Osteoblast (primary cell): ENCODE measurements at regions not wholly inside any gene's neighbourhood (a gene's known extent, or its start where the extent isn't known, plus 50 kb on each side); places are given as distances from the start of the nearest gene placed in this dataset.

Source experiments
- DNase-seq: peaks from one replicate; pipeline ENCODE4 v3.0.0; 2011; ENCODE audit warnings: low spot score, mixed read lengths; ENCODE audit not compliant: insufficient read length; ENCODE audit errors: missing footprints
- H2AFZ ChIP-seq: 2 replicates; pipeline ENCODE4 v1.6.0; 2011; ENCODE audit warnings: mild to moderate bottlenecking, low read length
- H3K27ac ChIP-seq: 2 replicates; pipeline ENCODE4 v1.5.1; 2011; ENCODE audit warnings: mild to moderate bottlenecking, low read depth, low read length, moderate library complexity
- H3K27me3 ChIP-seq: 2 replicates; pipeline ENCODE4 v1.6.0; 2012; ENCODE audit warnings: mild to moderate bottlenecking, control low read depth, inconsistent platforms, low read length, moderate library complexity; ENCODE audit not compliant: insufficient read depth
- H3K36me3 ChIP-seq: 2 replicates; pipeline ENCODE4 v1.5.1; 2011; ENCODE audit warnings: mild to moderate bottlenecking, low read length, control low read depth, moderate library complexity; ENCODE audit not compliant: insufficient read depth
- H3K4me1 ChIP-seq: 2 replicates; pipeline ENCODE4 v1.5.1; 2011; ENCODE audit warnings: mild to moderate bottlenecking, low read length, control low read depth, moderate library complexity; ENCODE audit not compliant: insufficient read depth
- H3K4me2 ChIP-seq: 2 replicates; pipeline ENCODE4 v1.6.0; 2011; ENCODE audit warnings: mild to moderate bottlenecking, low read length; ENCODE audit not compliant: insufficient read depth
- H3K4me3 ChIP-seq: fragments of 200-600 bp; sonication (generic); 3 replicates; pipeline ENCODE4 v1.5.1; 2012; ENCODE audit warnings: mild to moderate bottlenecking, low read length, inconsistent platforms; ENCODE audit not compliant: insufficient read depth
- H3K79me2 ChIP-seq: 2 replicates; pipeline ENCODE4 v1.6.0; 2012; ENCODE audit warnings: mild to moderate bottlenecking, low read length, control low read depth, inconsistent platforms; ENCODE audit not compliant: insufficient read depth
- H3K9me3 ChIP-seq: 2 replicates; pipeline ENCODE4 v1.5.1; 2011; ENCODE audit warnings: low read depth, low read length, control low read depth
- H4K20me1 ChIP-seq: 2 replicates; pipeline ENCODE4 v1.6.0; 2012; ENCODE audit warnings: mild to moderate bottlenecking, low read length, control low read depth; ENCODE audit not compliant: insufficient read depth
- TF ChIP-seq, protein P1 (sequence below): IDR thresholded peaks from 2 replicates; pipeline ENCODE4 v1.5.1; 2011; ENCODE audit warnings: mild to moderate bottlenecking, low read depth, low read length, moderate library complexity; ENCODE audit errors: extremely low read depth

DNA sequence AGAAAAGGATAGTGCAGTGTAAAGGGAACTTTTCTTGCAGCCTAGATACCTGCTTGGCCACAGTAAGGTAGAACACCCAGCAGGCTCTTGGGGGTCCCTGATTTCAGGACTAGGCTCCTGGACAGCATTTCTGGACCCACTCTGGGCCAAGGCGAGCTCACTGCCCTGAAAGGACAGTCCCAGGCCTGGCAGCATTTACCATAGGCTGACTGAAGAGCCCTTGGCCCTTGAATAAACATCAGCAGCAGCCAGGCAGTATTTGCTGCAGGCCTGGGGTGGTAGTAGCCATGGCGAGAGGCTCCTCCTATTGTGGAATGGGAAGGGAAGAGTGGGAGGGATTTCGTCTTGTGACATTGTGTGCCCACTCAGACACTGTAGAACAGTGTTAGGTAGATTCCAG, 529.2 kb downstream of the TUSC7 start:
- TF ChIP-seq, protein P1, sequence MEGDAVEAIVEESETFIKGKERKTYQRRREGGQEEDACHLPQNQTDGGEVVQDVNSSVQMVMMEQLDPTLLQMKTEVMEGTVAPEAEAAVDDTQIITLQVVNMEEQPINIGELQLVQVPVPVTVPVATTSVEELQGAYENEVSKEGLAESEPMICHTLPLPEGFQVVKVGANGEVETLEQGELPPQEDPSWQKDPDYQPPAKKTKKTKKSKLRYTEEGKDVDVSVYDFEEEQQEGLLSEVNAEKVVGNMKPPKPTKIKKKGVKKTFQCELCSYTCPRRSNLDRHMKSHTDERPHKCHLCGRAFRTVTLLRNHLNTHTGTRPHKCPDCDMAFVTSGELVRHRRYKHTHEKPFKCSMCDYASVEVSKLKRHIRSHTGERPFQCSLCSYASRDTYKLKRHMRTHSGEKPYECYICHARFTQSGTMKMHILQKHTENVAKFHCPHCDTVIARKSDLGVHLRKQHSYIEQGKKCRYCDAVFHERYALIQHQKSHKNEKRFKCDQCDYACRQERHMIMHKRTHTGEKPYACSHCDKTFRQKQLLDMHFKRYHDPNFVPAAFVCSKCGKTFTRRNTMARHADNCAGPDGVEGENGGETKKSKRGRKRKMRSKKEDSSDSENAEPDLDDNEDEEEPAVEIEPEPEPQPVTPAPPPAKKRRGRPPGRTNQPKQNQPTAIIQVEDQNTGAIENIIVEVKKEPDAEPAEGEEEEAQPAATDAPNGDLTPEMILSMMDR: no peak
- no peak overlapping the region for H3K4me2 ChIP-seq

DNA sequence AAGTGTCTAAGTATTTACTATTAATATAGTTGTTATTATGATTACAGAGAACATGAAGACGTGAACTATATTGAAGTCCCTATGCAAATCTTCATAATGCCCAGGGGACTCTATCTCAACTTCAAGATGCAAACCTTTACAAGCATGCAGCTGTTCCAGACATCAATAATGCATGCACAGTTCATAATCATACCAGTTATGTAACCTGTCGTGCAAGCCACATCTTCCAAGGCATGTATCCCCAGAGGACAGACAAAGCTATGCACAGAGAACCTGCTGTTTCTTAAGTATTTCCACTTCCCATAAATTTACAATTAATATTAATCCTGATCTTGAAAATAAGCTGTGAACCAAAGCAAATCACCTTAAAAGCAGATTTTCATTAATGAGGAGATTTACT, 534.1 kb downstream of the TUSC7 start:
- TF ChIP-seq, protein P1: no peak
- no peaks in the 10 kb centered on the region for H4K20me1 ChIP-seq
- no peak overlapping the region for H3K4me3 ChIP-seq
- H3K79me2 ChIP-seq: no peaks in the 10 kb centered on the region
- no peak for DNase-seq
- no peak overlapping the region for H3K4me2 ChIP-seq
- no peaks in the 10 kb centered on the region for H3K4me1 ChIP-seq
- no peak overlapping the region for H3K27ac ChIP-seq
- H2AFZ ChIP-seq: no peak overlapping the region
- H3K36me3 ChIP-seq: no peaks in the 10 kb centered on the region
- no peaks in the 10 kb centered on the region for H3K9me3 ChIP-seq
- no peaks in the 10 kb centered on the region for H3K27me3 ChIP-seq

More for the DNA sequence above, 529.2 kb downstream of the TUSC7 start:
- Histone ChIP-seq H4K20me1 (no peaks in the 10 kb centered on the region), H3K79me2 (no peaks in the 10 kb centered on the region), H3K36me3 (no peaks in the 10 kb centered on the region), H3K4me3 (no peak overlapping the region), H3K9me3 (no peaks in the 10 kb centered on the region), H3K4me1 (no peaks in the 10 kb centered on the region), H3K27me3 (no peaks in the 10 kb centered on the region), H2AFZ (no peak overlapping the region), H3K27ac (no peak overlapping the region)
- DNase-seq: no peak

DNA sequence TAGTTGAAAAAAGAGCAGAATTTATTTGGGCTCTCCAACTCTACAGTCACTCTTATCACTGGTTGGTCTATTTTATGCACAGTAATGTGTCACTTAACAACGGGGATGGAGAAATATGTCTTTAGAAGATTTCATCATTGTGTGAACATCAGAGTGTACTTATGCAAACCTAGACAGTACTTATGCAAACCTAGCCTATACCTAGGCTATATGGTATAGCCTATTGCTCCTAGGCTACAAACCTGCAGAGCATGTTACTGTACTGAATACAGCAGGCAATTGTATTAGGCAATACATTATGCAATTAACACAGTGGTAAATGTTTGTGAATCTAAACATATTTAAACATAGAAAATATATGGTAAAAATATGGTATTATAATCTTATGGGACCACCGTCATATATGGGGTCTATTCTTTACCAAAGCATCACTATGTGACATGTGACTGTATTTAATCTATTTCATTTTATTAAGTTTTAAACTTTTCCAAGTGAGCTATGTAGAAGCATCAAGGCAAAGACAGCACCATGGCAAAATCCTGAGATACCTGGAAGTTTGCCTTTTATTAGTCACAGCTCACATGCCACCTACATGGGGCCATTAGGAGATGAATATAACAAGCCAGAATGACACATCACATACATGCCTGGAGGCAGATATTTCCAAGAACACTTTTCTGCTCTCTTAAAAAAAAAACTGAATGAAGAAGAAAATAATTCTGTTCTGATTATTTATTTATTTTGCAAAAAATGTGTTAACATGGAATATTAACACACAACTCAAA, 537.4 kb downstream of the TUSC7 start:
- H3K4me3 ChIP-seq: no peak overlapping the region
- DNase-seq: no peak
- H3K27ac ChIP-seq: no peak overlapping the region
- no peak overlapping the region for H3K4me2 ChIP-seq
- no peak overlapping the region for H2AFZ ChIP-seq
- H3K4me1 ChIP-seq: no peaks in the 10 kb centered on the region
- H3K27me3 ChIP-seq: no peaks in the 10 kb centered on the region
- H3K9me3 ChIP-seq: no peaks in the 10 kb centered on the region
- no peaks in the 10 kb centered on the region for H3K36me3 ChIP-seq
- no peaks in the 10 kb centered on the region for H3K79me2 ChIP-seq
- TF ChIP-seq, protein P1: no peak
- no peaks in the 10 kb centered on the region for H4K20me1 ChIP-seq

DNA sequence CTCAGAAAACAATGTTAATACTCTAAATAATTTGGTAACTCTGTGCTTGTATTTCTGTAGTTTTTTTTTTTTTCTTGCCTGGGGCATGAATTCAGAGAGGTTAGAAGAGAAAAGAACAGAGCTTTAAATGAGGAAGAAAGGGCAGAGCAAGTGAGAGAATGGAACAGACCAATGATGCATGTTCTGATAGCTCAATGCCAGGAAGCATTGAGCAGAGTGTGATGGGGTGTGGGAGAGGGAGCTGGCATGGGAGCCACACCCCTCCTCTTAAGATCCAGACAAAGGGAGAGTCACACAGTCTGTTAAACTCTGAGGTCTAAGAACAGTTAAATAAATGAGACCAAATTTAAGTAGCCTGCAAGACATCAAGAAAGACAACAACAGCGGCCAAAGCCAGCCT, 538.6 kb downstream of the TUSC7 start:
- no peaks in the 10 kb centered on the region for H3K36me3 ChIP-seq
- H4K20me1 ChIP-seq: no peaks in the 10 kb centered on the region
- TF ChIP-seq, protein P1: no peak
- DNase-seq: no peak
- no peaks in the 10 kb centered on the region for H3K79me2 ChIP-seq
- no peaks in the 10 kb centered on the region for H3K4me1 ChIP-seq
- H2AFZ ChIP-seq: no peak overlapping the region
- no peak overlapping the region for H3K27ac ChIP-seq
- no peak overlapping the region for H3K4me2 ChIP-seq
- no peaks in the 10 kb centered on the region for H3K9me3 ChIP-seq
- no peaks in the 10 kb centered on the region for H3K27me3 ChIP-seq
- H3K4me3 ChIP-seq: no peak overlapping the region
